GDM1 (cell line): ENCODE measurements at regions not wholly inside any gene's neighbourhood (a gene's known extent, or its start where the extent isn't known, plus 50 kb on each side); places are given as distances from the start of the nearest gene placed in this dataset.
A peak's percentile ranks its signal among the peaks of the same experiment; 100 is the strongest.
"Not testable (repeated sequence)": the region's sequence is repeated elsewhere in the genome, so short reads cannot be mapped to it uniquely, and the experiment has no call there.

Experiments used
- DNase-seq: peaks from one replicate; lab custom pipeline; 2025; lab: John Stamatoyannopoulos, UW

GRCh38 chr2:4047961-4048891 lies 344.9 kb downstream of the DCDC2C start:
- DNase-seq = no peak

GRCh38 chr2:4049463-4049862 lies 346.1 kb downstream of the DCDC2C start:
- DNase-seq = no peak

DNA sequence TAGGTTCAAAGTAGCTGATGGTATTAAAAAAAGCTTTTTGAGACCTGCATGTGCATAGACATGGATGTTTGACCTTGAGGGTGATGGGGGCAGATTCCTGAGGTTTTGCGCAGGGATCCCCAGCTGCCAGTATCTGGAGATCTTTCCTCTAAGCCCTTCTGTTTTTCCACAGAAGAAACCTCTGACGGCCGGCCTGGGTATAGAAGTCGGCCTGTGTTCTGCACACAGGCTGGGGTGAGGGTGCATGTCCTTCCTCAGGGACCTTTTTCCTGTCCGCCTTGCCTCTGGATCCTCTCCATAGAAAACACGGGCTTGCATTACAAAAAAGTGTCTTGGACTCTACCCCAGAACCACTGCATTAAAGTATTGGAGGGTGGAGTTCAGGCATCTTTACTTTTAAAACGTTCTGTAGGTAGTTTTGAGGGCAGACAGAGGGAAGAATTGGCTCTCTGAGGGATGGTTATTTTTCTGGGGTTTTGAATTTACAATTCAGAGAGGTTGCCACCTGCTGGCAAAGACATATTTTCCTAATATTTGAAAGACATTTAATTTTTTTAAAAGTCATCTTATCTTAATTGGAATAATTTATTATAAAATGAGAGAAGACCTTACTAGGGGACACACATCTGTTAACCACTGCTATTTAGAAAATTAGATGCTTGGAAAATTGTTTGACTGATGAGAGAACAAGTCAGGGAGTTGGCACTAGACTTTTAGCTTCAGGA lies 350.6 kb downstream of the DCDC2C start:
- DNase-seq = no peak

GRCh38 chr2:4066217-4066616 lies 362.8 kb downstream of the DCDC2C start:
- no peak for DNase-seq

GRCh38 chr2:4073026-4073569 lies 369.7 kb downstream of the DCDC2C start:
- no peak for DNase-seq

- DNase-seq = no peak
Observed at GRCh38 chr2:4077017-4077416, 373.6 kb downstream of the DCDC2C start.

DNA sequence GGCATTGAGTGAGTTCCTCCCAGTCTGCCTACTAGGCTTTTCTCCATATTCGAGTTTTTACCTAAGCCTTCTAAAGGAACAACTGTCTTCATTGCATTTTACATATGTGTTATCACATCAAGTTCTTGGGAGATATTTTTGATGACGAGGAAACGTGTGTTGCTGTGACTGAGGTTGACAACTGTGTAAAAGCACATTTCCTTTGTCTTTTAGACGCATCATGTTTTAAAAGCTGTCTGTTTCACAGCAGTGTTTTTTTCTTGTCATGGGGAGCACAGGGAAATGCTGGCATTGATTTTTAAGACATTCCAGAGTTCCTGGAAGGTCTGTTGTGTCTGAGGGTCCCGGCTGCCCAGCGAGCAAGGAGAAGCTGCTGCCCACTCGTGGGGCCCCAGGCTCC lies 381.8 kb downstream of the DCDC2C start:
- DNase-seq = no peak

- no peak for DNase-seq
Observed at GRCh38 chr2:4090668-4091630, 387.6 kb downstream of the DCDC2C start.

DNA sequence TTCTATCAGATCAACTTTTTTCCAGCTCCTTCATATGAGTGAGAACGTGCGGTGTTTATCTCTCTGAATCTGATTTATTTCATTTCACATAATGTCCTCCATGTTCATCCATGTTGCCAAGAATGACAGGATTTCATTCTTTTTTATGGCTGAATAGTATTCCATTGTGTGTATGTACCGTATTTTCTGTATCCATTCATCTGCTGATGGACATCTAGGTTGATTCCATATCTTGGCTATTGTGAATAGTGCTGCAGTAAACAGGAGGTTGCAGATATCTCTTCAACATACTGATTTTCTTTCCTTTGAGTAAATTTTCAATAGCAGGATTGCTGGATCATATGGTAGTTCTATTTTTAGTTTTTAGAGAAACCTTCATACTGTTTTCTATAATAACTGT lies 388.5 kb downstream of the DCDC2C start:
- DNase-seq = no peak

- DNase-seq = no peak
Observed at GRCh38 chr2:4094743-4095142, 391.4 kb downstream of the DCDC2C start.

- DNase-seq = no peak
Observed at GRCh38 chr2:4096978-4097766, 393.8 kb downstream of the DCDC2C start.

DNA sequence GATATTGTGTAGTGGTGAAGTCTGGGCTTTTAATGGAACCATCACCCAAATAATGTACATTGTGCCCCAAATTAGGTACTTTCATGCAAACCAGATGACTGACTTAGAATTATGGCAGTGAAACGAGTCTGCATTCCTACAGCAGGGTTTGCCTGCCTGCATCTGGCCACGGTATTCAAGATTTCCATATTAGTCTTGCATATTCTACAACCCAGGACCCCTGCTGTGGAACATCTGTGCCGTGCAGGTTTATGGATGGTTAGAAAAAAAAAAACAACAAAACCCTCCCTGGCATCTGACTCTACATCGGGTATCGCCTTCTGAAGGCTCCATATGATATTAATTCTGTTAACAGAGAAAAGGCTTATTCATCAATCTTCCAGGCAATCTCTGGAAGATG lies 394.8 kb downstream of the DCDC2C start:
- DNase-seq = no peak

- no peak for DNase-seq
Observed at GRCh38 chr2:4101936-4102335, 398.6 kb downstream of the DCDC2C start.

DNA sequence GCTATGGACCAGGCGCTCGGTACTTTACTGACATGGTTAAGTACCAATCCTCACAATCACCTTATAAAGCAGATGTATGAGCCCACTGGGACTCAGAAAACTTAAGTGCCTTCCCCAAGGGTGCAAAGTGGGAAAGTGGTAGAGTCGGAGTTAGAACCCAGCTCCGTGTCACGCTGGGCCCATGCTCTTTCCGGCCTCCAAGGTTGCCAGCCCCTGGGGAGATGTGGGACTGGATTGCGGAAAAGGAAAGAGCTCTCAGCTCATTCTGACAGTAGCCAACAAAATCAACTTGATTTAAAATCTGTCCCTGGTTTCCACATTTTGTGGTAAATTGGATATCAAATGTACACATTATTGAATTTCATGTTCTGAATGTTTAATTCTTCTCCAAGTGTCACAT lies 403.8 kb downstream of the DCDC2C start:
- DNase-seq = no peak

DNA sequence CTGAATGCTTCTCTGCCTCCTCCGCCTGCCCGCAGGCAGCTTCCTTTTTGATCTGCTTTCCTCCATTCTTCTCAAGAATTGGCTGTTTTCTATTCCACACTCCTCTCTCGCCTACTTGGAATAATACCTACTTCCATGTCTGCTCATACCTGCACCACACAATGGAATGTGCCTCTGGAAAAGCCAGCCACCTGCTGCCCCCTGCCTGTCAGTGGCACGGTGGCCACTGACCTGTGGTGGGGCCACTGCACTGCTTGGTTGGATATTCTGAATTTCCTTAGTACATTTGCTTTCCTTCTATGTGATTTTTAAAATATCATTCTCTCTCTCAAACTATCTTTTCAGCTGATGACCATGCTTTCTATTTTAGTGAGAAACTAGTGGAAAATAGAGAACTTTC lies 406.9 kb downstream of the DCDC2C start:
- DNase-seq = no peak

- DNase-seq = not testable (repeated sequence)
Observed at GRCh38 chr2:4115435-4115834, 412.1 kb downstream of the DCDC2C start.

DNA sequence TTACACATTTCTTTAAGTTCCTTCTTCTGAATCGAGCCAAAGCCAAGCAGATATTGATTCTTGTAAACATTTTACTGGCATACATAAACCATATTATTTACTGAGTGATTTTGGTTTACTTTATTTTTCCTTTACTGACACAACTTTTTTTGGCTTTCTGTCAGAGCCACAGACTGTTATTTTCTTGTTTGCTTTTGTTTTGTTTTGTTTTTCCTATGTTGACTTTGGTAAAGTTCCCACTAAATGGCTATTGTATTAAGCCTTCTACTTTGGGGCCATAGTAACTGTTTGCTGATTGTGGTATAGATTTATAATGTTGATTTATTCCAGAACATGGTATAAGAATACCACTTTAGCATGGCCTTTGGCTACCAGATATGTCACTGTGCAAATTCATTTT lies 419.4 kb downstream of the DCDC2C start:
- DNase-seq = no peak

GRCh38 chr2:4130651-4131050 lies 427.3 kb downstream of the DCDC2C start:
- DNase-seq = no peak

- peak; percentile 21 for DNase-seq
Observed at GRCh38 chr2:4134551-4135550, 431.5 kb downstream of the DCDC2C start.

DNA sequence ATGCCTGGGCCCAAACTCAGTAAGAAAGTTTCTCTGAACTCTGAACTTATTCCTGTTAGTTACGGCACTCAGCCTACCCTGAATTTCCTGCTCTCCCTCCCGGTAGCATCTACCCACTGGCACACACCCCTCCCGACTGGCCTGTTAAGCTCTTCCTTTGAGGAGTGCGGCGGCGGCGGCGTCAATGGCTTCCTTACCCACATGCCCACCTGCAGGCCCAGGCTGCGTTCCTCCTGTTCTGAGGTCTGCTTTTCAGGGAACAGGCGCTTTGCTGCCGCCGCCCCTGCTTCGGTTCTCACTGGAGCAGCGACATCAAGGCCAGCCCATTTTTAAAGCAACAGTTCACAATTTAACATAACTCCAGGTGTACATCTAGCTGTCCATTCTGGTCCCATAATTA lies 432.4 kb downstream of the DCDC2C start:
- DNase-seq = no peak
